ENCODE measurements at regions not wholly inside any gene's neighbourhood (a gene's known extent, or its start where the extent isn't known, plus 50 kb on each side); places are given as distances from the start of the nearest gene placed in this dataset.

GRCh38 chr1:17994046-17994445 lies 113.6 kb upstream of the IGSF21 start:
- Histone ChIP-seq H3K36me3 (ENCODE audit: insufficient read depth, low read length) (no peaks in the 10 kb centered on the region), H3K9me3 (ENCODE audit: control insufficient read depth in 1 of 2, insufficient read depth in 1 of 2, low read length in 2 of 2) (peaks cover 0 to 4% of the 10 kb centered on the region in 2 experiments), H3K4me1 (ENCODE audit: insufficient read depth, low read length) (no peaks in the 10 kb centered on the region), H3K27ac (ENCODE audit: low read depth in 1 of 2, low read length in 2 of 2) (no peak overlapping the region), H3K27me3 (ENCODE audit: control insufficient read depth in 1 of 2, insufficient read depth in 2 of 2, low read length in 2 of 2) (peaks cover 0 to 5% of the 10 kb centered on the region in 2 experiments), H3K4me3 (ENCODE audit: low read length) (no peak overlapping the region)
- ChIA-PET CTCF (no interaction called here), POLR2A (no interaction called here)
- ATAC-seq (ENCODE audit: poor library complexity), result no peak
- no peak overlapping the region for H3K4me3 Mint-ChIP-seq
- H3K27ac Mint-ChIP-seq, result no peak overlapping the region
- no peak for TF ChIP-seq CTCF (IDR thresholded peaks at IDR 0.05)
- DNase-seq, result no peak
- H3K27me3 Mint-ChIP-seq, result peaks cover 14% of the 10 kb centered on the region
- H3K4me1 Mint-ChIP-seq (ENCODE audit: low read depth), result no peaks in the 10 kb centered on the region
- no peaks in the 10 kb centered on the region for H3K9me3 Mint-ChIP-seq
- H3K36me3 Mint-ChIP-seq (ENCODE audit: low read depth), result no peaks in the 10 kb centered on the region
- intact Hi-C loops (cut with DNase I, micrococcal nuclease), result no loop called here

- ChIA-PET CTCF (no interaction called here), POLR2A (no interaction called here)
- DNase-seq, result no peak
- H3K27me3 Mint-ChIP-seq, result peaks cover 15% of the 10 kb centered on the region
- no peaks in the 10 kb centered on the region for H3K4me1 Mint-ChIP-seq (ENCODE audit: low read depth)
- H3K36me3 ChIP-seq (ENCODE audit: insufficient read depth, low read length), result no peaks in the 10 kb centered on the region
- no peak for TF ChIP-seq CTCF (IDR thresholded peaks at IDR 0.05)
- no peak for ATAC-seq (ENCODE audit: poor library complexity)
- H3K9me3 ChIP-seq (ENCODE audit: control insufficient read depth in 1 of 2, insufficient read depth in 1 of 2, low read length in 2 of 2), result peaks cover 0 to 4% of the 10 kb centered on the region in 2 experiments
- intact Hi-C loops (cut with DNase I, micrococcal nuclease), result no loop called here
- no peak overlapping the region for H3K27ac ChIP-seq (ENCODE audit: low read depth in 1 of 2, low read length in 2 of 2)
- no peak overlapping the region for H3K27ac Mint-ChIP-seq
- H3K4me1 ChIP-seq (ENCODE audit: insufficient read depth, low read length), result no peaks in the 10 kb centered on the region
- H3K9me3 Mint-ChIP-seq, result no peaks in the 10 kb centered on the region
- no peaks in the 10 kb centered on the region for H3K36me3 Mint-ChIP-seq (ENCODE audit: low read depth)
- no peak overlapping the region for H3K4me3 Mint-ChIP-seq
- H3K4me3 ChIP-seq (ENCODE audit: low read length), result no peak overlapping the region
- H3K27me3 ChIP-seq (ENCODE audit: control insufficient read depth in 1 of 2, insufficient read depth in 2 of 2, low read length in 2 of 2), result peaks cover 0 to 5% of the 10 kb centered on the region in 2 experiments
Measured at GRCh38 chr1:17995480-17995879, 112.1 kb upstream of the IGSF21 start.

GRCh38 chr1:17998889-17999288 lies 108.7 kb upstream of the IGSF21 start:
- TF ChIP-seq CTCF (IDR thresholded peaks at IDR 0.05), result no peak
- Mint-ChIP-seq H3K27me3 (peaks cover 30% of the 10 kb centered on the region), H3K36me3 (ENCODE audit: low read depth) (no peaks in the 10 kb centered on the region)

More at GRCh38 chr1:17998889-17999288, 108.7 kb upstream of the IGSF21 start:
- H3K4me3 ChIP-seq (ENCODE audit: low read length), result no peak overlapping the region
- H3K36me3 ChIP-seq (ENCODE audit: insufficient read depth, low read length), result no peaks in the 10 kb centered on the region
- intact Hi-C loops (cut with DNase I, micrococcal nuclease), result no loop called here
- Mint-ChIP-seq H3K4me1 (ENCODE audit: low read depth) (no peaks in the 10 kb centered on the region), H3K27ac (no peak overlapping the region), H3K9me3 (no peaks in the 10 kb centered on the region), H3K4me3 (no peak overlapping the region)
- no peak overlapping the region for H3K27ac ChIP-seq (ENCODE audit: low read depth in 1 of 2, low read length in 2 of 2)
- DNase-seq, result no peak
- POLR2A ChIA-PET, result no interaction called here
- CTCF ChIA-PET, result interaction anchor here (0.7 kb wide), 1 partner anchor 74 kb away, joined by 3 read pairs; no protein-coding TSS in a partner anchor
- H3K9me3 ChIP-seq (ENCODE audit: control insufficient read depth in 1 of 2, insufficient read depth in 1 of 2, low read length in 2 of 2), result peaks cover 0 to 4% of the 10 kb centered on the region in 2 experiments
- ATAC-seq (ENCODE audit: poor library complexity), result no peak
- peaks cover 0 to 5% of the 10 kb centered on the region in 2 experiments for H3K27me3 ChIP-seq (ENCODE audit: control insufficient read depth in 1 of 2, insufficient read depth in 2 of 2, low read length in 2 of 2)
- H3K4me1 ChIP-seq (ENCODE audit: insufficient read depth, low read length), result no peaks in the 10 kb centered on the region

Measured in CD4-positive, alpha-beta T cell (primary cell).